Stimulated activated naive CD8-positive, alpha-beta T cell treated with anti-CD3 and anti-CD28 coated beads, Interleukin-15, Interleukin-2, amounts not matched to agents 100 ng/mL and 50 ng/mL, for 24 hours (primary cell): ENCODE measurements at regions not wholly inside any gene's neighbourhood (a gene's known extent, or its start where the extent isn't known, plus 50 kb on each side); places are given as distances from the start of the nearest gene placed in this dataset.
"Not testable (repeated sequence)": the region's sequence is repeated elsewhere in the genome, so short reads cannot be mapped to it uniquely, and the experiment has no call there.

Experiments
- H3K27ac Mint-ChIP-seq: one replicate; pipeline ENCODE4 v1.8.0; 2021; ENCODE audit warnings: mild to moderate bottlenecking, mixed read lengths
- H3K27me3 Mint-ChIP-seq: one replicate; pipeline ENCODE4 v1.8.0; 2021; ENCODE audit warnings: mixed read lengths
- H3K36me3 Mint-ChIP-seq: one replicate; pipeline ENCODE4 v1.8.0; 2021; ENCODE audit warnings: low read depth, mixed read lengths
- H3K4me1 Mint-ChIP-seq: one replicate; pipeline ENCODE4 v1.8.0; 2021; ENCODE audit warnings: low read depth, mixed read lengths
- H3K4me3 Mint-ChIP-seq: one replicate; pipeline ENCODE4 v1.8.0; 2021; ENCODE audit warnings: mild to moderate bottlenecking, mixed read lengths
- H3K9me3 Mint-ChIP-seq: one replicate; pipeline ENCODE4 v1.8.0; 2021; ENCODE audit warnings: mixed read lengths

DNA sequence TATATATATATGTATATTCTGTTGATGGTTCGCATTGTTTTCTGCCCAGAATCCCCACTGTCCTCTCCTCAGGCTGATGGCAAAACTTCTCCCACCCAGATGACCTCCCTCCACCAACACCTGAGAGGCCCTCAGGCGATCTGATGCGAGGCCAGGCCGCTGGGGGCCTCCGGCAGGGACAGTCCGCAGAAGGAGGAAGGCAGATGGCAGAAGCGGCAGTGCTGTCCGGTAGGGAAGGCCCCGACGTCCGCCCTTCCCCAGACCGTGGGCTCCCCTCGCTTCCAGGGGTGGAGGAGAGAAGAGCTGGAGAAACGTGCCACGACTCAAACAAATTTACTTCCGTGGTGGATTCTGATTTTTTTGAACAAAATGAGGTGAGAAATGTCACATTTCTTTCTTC lies 178.3 kb upstream of the RGS6 start:
- H3K4me1 Mint-ChIP-seq: no peaks in the 10 kb centered on the region
- H3K27ac Mint-ChIP-seq: no peak overlapping the region
- H3K9me3 Mint-ChIP-seq: peaks cover 4% of the 10 kb centered on the region

DNA sequence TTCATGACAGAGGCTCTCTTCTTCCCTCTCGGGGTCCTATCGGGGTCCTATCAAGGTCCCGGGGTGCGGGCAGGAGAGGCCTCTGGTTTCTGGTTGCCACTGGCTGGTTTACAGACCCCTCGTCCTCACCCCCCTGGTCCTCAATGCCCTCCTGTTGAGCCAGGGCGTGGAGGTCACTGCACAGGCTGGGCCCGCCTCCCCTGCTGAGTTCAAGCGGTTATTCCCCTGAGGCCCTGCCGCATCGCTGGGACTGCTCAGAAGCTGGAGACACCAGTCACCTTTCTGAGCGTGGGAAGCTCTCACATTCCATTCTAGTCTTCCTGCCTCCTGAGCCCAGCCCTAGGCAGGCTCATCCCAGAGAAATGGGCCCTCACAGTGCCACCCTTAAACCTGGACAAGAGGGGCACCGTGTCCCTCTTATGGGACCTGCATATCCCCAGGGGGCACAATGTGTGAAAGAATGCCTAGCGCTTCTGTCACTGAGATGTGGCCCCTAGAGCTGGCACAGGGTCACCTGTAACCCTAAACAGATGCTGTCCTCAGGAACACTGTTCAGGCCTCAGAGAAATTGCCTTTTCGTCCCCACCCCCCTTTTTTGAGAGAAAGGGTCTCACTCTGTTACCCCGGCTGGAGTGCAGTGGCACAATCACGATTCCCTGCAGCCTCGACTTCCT lies 177.7 kb upstream of the RGS6 start:
- no peak overlapping the region for H3K4me3 Mint-ChIP-seq
- no peaks in the 10 kb centered on the region for H3K4me1 Mint-ChIP-seq
- H3K36me3 Mint-ChIP-seq: no peaks in the 10 kb centered on the region
- no peaks in the 10 kb centered on the region for H3K27me3 Mint-ChIP-seq
- H3K9me3 Mint-ChIP-seq: no peaks in the 10 kb centered on the region
- H3K27ac Mint-ChIP-seq: no peak overlapping the region

More for the DNA sequence above, 178.3 kb upstream of the RGS6 start:
- Mint-ChIP-seq H3K36me3 (no peaks in the 10 kb centered on the region), H3K27me3 (no peaks in the 10 kb centered on the region), H3K4me3 (no peak overlapping the region)

DNA sequence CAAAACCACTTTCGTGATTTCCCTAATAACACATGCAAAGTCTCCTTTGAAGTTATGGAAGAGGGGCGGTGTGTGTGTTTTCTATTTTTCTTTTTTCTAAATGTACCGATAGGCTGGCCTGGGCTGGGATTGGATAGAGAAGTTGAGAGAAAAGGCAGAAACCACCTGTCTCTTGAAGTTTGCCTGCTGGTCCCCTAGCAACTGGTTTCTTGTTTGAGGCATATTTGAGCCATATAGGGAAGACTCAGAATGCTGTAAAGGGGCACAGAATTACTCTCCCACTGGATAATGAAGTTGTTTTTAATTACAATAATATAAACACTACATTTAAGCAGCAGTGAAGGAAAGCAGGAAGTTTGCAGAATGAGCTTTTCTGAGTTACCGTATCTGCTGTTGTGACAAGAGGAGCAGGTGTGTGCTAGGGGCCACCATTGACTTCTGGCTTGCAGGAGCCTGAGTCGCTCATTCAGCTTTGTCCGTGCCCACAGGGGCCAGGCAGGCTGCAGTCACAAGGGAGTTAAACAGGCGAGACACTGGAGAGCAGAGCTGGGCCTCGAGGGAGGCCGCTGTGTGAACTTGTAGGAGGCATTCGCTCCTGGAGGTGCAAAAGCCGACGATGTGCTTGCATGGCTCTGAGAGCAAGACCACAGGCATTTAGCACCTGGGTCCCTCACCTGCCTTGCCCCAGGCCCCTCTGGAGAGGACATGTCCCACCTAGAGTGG lies 173.8 kb upstream of the RGS6 start:
- Mint-ChIP-seq H3K36me3 (no peaks in the 10 kb centered on the region), H3K4me1 (no peaks in the 10 kb centered on the region), H3K4me3 (no peak overlapping the region), H3K27ac (no peak overlapping the region), H3K27me3 (peaks cover 6% of the 10 kb centered on the region), H3K9me3 (no peaks in the 10 kb centered on the region)

DNA sequence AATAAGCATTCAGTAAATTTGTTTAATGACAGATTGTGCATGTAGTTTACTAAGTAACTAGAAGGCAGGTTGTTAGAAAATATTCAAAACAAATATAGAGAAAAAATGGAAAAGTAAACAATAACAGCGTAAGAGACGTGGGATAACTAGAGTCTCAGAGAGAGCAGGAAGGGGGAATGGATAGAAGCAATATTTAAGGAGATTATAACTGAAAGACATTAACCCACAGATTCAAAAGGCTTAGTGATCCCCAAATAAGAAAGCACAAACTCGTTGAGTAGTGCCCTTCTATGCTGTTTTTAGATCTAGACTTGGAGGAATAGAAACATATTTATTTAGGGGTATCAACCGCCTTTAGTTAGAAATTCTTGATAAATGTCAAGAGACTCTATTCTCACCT lies 169.7 kb upstream of the RGS6 start:
- no peaks in the 10 kb centered on the region for H3K36me3 Mint-ChIP-seq
- H3K4me3 Mint-ChIP-seq: no peak overlapping the region
- no peaks in the 10 kb centered on the region for H3K4me1 Mint-ChIP-seq
- peaks cover 19% of the 10 kb centered on the region for H3K27me3 Mint-ChIP-seq
- H3K9me3 Mint-ChIP-seq: no peaks in the 10 kb centered on the region
- no peak overlapping the region for H3K27ac Mint-ChIP-seq

DNA sequence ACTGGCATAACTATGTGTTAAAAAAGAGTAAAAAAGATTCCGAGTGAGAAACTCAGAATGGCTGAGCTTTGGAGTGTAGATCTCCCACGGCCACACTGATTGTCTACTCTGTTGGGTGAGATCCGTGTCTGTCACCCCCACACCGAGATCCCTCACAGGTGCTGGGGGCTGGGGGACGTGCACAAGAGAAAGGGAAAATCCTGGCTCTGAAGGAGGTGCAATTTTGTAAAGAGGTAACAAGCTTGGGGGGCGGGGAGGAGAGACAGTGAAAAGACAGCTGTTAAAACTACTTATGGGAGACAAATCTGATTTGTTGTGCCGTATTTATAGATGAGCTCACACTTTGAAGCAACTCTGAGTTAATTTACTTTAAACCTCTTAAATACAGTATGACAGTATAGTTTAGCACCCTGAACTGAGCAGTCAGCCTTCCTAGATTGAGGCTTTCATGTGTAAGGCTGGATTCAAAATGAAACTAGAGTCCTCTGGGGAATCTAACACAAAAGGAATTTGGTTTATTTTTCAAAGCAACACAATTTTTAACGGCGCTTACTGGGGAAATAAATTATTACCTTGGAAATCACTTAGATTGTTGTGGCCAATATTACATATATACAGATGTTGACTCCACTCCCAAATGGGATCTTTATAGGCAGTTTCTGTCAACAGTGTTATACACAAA lies 167.4 kb upstream of the RGS6 start:
- Mint-ChIP-seq H3K27me3 (peaks cover 22% of the 10 kb centered on the region), H3K9me3 (no peaks in the 10 kb centered on the region), H3K27ac (no peak overlapping the region), H3K4me1 (no peaks in the 10 kb centered on the region), H3K36me3 (no peaks in the 10 kb centered on the region), H3K4me3 (no peak overlapping the region)

DNA sequence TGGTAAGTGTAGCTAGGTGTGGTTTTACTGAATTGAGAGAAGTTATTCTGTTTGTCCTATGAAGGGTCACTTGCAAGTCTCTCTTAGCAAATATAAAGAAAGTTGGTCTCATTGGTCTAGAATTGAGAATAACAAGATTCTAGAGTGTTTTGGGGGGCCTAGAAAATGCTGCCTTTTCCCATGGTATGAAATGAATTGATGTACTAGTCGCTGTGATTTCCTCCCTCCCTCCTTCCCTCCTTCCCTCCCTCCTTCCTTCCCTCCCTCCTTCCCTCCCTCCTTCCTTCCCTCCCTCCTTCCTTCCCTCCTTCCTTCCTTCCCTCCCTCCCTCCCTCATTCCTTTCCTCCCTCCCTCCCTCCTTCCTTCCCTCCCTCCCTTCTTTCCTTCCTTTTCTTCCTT lies 166.7 kb upstream of the RGS6 start:
- no peak overlapping the region for H3K4me3 Mint-ChIP-seq
- no peaks in the 10 kb centered on the region for H3K36me3 Mint-ChIP-seq
- H3K4me1 Mint-ChIP-seq: no peaks in the 10 kb centered on the region
- H3K27ac Mint-ChIP-seq: no peak overlapping the region
- H3K27me3 Mint-ChIP-seq: peaks cover 22% of the 10 kb centered on the region
- H3K9me3 Mint-ChIP-seq: no peaks in the 10 kb centered on the region

DNA sequence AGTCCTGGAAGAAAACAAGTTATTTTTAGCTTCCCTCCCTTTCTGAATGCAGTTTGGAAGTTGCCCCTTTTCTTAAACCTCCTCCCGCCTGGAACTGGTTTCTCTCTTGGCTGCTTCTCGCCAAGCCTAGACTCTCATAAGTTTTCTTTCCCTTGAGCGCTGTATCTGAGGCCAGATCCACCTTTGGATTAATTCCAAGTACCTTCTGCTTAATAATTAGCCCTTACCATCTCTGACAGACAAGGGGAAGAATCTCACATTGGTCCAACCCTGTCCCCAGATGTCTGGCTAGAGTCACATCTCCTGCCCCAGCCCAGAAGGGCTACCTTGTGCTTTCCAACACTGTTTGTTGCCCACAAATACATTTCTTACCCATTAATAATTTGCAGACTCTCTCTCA lies 161.8 kb upstream of the RGS6 start:
- no peak overlapping the region for H3K4me3 Mint-ChIP-seq
- H3K27me3 Mint-ChIP-seq: peaks cover 30% of the 10 kb centered on the region
- H3K27ac Mint-ChIP-seq: no peak overlapping the region
- no peaks in the 10 kb centered on the region for H3K36me3 Mint-ChIP-seq
- no peaks in the 10 kb centered on the region for H3K4me1 Mint-ChIP-seq
- H3K9me3 Mint-ChIP-seq: peaks cover 9% of the 10 kb centered on the region

DNA sequence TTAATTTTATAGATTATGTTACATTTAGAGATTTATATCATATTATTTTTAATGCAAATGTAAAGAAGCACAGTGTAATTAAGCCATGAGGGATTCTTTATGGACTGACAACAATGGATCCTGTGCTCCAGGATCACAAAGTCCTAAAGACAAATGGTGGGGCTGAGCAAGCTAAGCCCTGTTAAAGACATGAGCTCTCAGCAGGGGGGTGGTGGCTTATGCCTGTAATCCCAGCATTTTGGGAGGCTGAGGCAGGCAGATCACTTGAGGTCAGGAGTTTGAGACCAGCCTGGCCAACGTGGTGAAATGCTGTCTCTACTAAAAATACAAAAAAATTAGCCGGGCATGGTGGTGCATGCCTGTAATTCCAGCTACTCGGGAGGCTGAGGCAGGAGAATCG lies 160.8 kb upstream of the RGS6 start:
- H3K4me1 Mint-ChIP-seq: not testable (repeated sequence)

DNA sequence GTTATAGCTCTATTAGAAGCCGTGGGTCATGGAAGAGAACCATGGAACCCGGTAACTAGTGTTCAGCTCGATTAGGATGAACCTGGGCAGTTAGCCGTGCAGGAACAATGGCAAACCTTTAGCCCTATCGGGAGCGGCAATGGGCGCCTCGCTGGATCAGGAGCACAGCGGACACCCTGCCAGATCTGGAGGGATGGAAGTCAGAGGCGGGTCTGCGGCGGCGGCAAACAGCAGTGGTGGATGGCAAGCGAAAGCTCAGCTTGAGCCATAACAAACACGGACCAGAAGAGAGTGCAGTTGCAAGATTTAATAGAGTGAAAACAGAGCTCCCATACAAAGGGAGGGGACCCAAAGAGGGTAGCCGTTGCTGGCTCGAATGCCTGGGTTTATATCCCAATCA lies 160.2 kb upstream of the RGS6 start:
- H3K36me3 Mint-ChIP-seq, H3K9me3 Mint-ChIP-seq, H3K4me1 Mint-ChIP-seq, H3K4me3 Mint-ChIP-seq, H3K27ac Mint-ChIP-seq: not testable (repeated sequence)
- peaks cover 32% of the 10 kb centered on the region for H3K27me3 Mint-ChIP-seq

More for the DNA sequence above, 160.8 kb upstream of the RGS6 start:
- not testable (repeated sequence) for H3K9me3 Mint-ChIP-seq, H3K4me3 Mint-ChIP-seq, H3K27ac Mint-ChIP-seq, H3K36me3 Mint-ChIP-seq
- peaks cover 33% of the 10 kb centered on the region for H3K27me3 Mint-ChIP-seq

DNA sequence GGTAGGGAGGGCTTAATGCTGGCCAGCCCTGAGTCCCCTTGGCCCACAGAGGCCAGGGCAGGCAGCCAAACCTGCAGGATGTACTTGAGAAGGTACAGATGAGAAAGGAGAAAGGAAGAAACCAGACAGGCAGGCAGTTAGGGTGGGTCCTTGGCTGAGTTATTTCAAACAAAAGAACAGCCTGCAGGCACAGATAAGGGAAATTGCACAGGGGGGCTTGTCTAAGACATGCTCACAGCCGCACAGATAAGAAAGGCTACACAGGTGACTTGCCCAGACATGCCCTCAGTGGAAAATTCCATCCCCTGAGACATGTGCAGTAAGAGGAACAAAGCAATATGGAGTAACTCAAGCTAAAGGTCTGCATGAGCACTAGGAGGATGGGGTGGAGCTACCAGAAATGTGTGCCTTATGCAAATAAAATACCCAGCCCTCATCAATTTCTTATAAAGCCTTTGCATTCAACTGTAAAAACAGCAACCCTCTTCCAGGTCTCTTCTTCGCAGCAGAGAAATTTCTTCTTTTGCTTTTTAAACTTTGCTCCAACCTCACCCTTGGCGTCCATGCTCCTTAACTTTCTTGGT lies 158.2 kb upstream of the RGS6 start:
- H3K4me3 Mint-ChIP-seq: no peak overlapping the region
- no peaks in the 10 kb centered on the region for H3K36me3 Mint-ChIP-seq
- peaks cover 35% of the 10 kb centered on the region for H3K27me3 Mint-ChIP-seq

DNA sequence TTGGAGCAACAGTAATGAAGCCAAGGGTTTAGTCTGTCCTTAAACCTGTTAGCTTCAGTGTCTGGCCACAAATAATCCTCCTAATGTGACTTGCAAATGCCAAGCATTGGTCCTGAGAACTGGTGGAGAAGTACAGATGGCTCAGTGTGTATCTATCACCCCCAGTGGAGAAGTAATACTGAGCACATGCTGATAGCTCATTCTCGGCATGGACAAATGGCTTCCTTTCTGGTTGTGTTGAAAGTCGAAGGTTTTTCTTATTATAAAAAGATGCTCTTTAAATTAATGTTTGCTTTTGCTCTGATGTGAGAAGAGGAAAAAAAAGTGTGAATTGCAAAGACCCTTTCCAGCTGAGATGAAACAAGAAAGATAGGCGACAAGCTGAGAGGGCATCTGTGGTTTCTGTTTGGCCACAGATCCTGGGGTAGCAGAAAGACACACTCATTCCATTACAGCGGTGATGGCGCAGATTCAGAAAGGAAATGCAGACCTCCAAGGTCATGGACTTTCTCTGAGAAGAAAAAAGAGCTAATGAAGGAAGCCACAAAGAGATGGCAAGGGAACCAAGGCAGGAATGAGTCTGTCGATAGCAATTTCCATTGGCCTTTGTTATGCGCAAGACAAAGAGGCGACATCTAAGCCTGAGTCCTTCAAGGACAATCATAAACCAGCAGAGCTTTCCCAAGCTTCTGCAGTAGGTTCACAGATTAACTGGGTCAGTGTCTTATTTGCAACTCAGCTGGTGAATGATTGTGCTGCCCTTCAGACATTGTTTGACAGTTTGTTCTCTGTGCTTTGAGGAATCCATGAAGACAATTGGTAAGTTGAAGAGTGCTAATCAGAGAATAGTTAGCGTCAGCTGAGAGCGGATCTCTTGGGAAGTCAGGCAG lies 155.5 kb upstream of the RGS6 start:
- Mint-ChIP-seq H3K9me3 (peaks cover 9% of the 10 kb centered on the region), H3K4me3 (no peak overlapping the region), H3K4me1 (peaks cover 18% of the 10 kb centered on the region), H3K36me3 (no peaks in the 10 kb centered on the region), H3K27me3 (peaks cover 41% of the 10 kb centered on the region), H3K27ac (peak overlapping the region; percentile 53)

More for the DNA sequence above, 158.2 kb upstream of the RGS6 start:
- Mint-ChIP-seq H3K27ac (no peak overlapping the region), H3K4me1 (peaks cover 18% of the 10 kb centered on the region), H3K9me3 (peaks cover 9% of the 10 kb centered on the region)

DNA sequence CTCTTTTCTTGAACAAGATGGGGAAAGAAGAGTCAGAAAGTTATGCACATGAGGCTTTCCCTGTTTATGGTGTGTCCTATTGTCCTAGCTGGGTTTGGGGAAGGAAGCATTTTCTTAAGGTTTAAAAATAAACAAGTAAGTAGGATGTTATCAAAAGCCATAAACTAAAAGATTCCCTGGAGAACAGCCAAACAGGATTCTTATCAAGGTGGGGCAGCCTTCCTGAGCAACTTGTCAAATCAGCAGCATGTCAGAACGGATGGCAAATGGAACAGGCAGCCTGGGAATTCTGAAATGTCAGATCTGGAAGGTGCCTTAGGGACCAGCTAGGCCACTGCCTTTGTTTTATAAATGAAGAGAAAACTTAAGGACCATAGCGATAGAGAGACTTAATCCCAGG lies 152.2 kb upstream of the RGS6 start:
- H3K27me3 Mint-ChIP-seq: peaks cover 23% of the 10 kb centered on the region
- no peak overlapping the region for H3K27ac Mint-ChIP-seq
- H3K4me1 Mint-ChIP-seq: peaks cover 18% of the 10 kb centered on the region
- H3K9me3 Mint-ChIP-seq: no peaks in the 10 kb centered on the region
- H3K36me3 Mint-ChIP-seq: no peaks in the 10 kb centered on the region
- H3K4me3 Mint-ChIP-seq: no peak overlapping the region

DNA sequence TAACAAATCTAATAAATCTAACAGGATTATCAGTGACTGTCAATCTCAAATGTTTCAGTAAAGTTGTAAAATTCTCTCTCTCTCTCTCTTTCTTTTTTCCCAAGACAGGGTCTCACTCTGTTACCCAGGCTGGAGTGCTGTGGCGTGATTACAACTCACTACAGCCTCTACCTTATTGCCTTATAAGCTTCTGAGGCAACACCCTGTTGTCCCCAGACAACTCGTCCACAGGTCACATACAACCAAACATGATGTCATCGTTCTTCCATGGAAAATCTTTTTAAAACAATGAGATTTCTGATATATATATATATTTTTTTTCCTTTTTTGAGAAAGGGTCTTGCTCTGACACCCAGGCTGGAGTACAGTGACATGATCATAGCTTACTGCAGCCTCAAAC lies 151.4 kb upstream of the RGS6 start:
- Mint-ChIP-seq H3K9me3 (no peaks in the 10 kb centered on the region), H3K27me3 (peaks cover 16% of the 10 kb centered on the region), H3K4me1 (peaks cover 18% of the 10 kb centered on the region), H3K4me3 (no peak overlapping the region), H3K36me3 (no peaks in the 10 kb centered on the region), H3K27ac (no peak overlapping the region)

DNA sequence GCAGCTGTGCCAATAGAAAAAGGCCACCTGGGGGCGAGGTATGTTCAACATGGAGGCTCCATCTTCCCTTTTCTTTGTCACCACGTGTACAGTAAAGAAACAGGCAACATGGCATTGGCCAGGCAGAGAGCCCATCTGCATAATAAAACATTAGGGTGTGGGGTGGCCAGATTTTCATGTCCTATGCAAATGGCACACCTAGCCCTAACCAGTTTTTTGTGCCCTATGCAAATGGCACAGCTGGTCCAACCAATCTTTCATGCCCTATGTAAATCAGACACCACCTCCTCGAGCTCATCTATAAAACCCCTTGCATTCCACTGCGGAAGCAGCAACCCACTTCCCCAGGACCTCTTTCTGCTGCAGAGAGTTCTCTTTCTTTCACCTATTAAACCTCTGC lies 149.1 kb upstream of the RGS6 start:
- Mint-ChIP-seq H3K27ac (no peak overlapping the region), H3K27me3 (peaks cover 9% of the 10 kb centered on the region), H3K9me3 (no peaks in the 10 kb centered on the region), H3K4me1 (no peaks in the 10 kb centered on the region), H3K4me3 (no peak overlapping the region), H3K36me3 (no peaks in the 10 kb centered on the region)
